SK-N-SH (cell line): ENCODE measurements at regions not wholly inside any gene's neighbourhood (a gene's known extent, or its start where the extent isn't known, plus 50 kb on each side); places are given as distances from the start of the nearest gene placed in this dataset.

Experiments
- CTCF ChIA-PET: fragments of 300-600, 350-600 bp; formaldehyde crosslinking; extraction: SDS; loops from one replicate; lab custom pipeline; 2021; lab: Yijun Ruan, JAX
- POLR2A ChIA-PET: fragments of 350-600 bp; sonication (Branson Sonifier 250); formaldehyde crosslinking; extraction: SDS; loops from one replicate; lab custom pipeline; 2020; ENCODE audit warnings: antibody characterized with exemption, inconsistent platforms; lab: Yijun Ruan, JAX
- DNase-seq: peaks from one replicate; pipeline ENCODE4 v3.0.0; 2012
- H2AFZ ChIP-seq: fragments of 200-600 bp; sonication (generic); 2 replicates; pipeline ENCODE4 v1.8.1; 2016; ENCODE audit warnings: antibody characterized with exemption, mild to moderate bottlenecking, low read depth
- H3F3A ChIP-seq: fragments of 200-600 bp; sonication (generic); replicated peaks from 2 replicates; pipeline ENCODE3; 2016; ENCODE audit warnings: antibody characterized with exemption, mild to moderate bottlenecking; ENCODE audit not compliant: insufficient read depth
- H3K27ac ChIP-seq, 2 experiments: fragments of 200-500 bp in 1 of 2; fragments of 200-600 bp in 1 of 2; sonication (Bioruptor generic) in 1 of 2; sonication (generic), shearing (Covaris generic) in 1 of 2; 2 replicates each; pipeline versions ENCODE4 v1.5.1 to v1.6.1; 2014 to 2016; ENCODE audit warnings: low read depth in 2 of 2, inconsistent platforms in 1 of 2, low read length in 1 of 2, mild to moderate bottlenecking in 1 of 2, mixed read lengths in 1 of 2
- H3K27me3 ChIP-seq: fragments of 200-600 bp; sonication (generic), shearing (Covaris generic); 2 replicates; pipeline ENCODE4 v1.6.1; 2016; ENCODE audit warnings: mixed run types; ENCODE audit not compliant: insufficient read depth
- H3K36me3 ChIP-seq, 2 experiments: fragments of 200-500 bp in 1 of 2; fragments of 200-600 bp in 1 of 2; sonication (Bioruptor generic) in 1 of 2; sonication (generic) in 1 of 2; replicated peaks in 1 of 2; 2 replicates each; pipeline versions ENCODE3 to v1.5.1; 2014 to 2016; ENCODE audit warnings: low read length in 1 of 2, mild to moderate bottlenecking in 1 of 2; ENCODE audit not compliant: insufficient read depth in 2 of 2, control insufficient read depth in 1 of 2
- H3K4me1 ChIP-seq, 2 experiments: fragments of 200-500 bp in 1 of 2; fragments of 200-600 bp in 1 of 2; sonication (Bioruptor generic) in 1 of 2; sonication (generic), shearing (Covaris generic) in 1 of 2; 2 replicates each; pipeline versions ENCODE4 v1.5.1 to v1.6.1; 2014 to 2016; ENCODE audit warnings: low read depth in 1 of 2, low read length in 1 of 2, mixed run types in 1 of 2; ENCODE audit not compliant: insufficient read depth in 2 of 2, control insufficient read depth in 1 of 2
- H3K4me2 ChIP-seq: fragments of 200-600 bp; sonication (generic), shearing (Covaris generic); 2 replicates; pipeline ENCODE4 v1.6.1; 2017; ENCODE audit warnings: mixed run types
- H3K4me3 ChIP-seq, 2 experiments: fragments of 200-500 bp in 1 of 2; fragments of 200-600 bp in 1 of 2; sonication (Bioruptor generic) in 1 of 2; sonication (generic), shearing (Covaris generic) in 1 of 2; 2 replicates each; pipeline versions ENCODE4 v1.5.1 to v1.8.1; 2014 to 2016; ENCODE audit warnings: low read depth in 2 of 2, inconsistent platforms in 1 of 2, low read length in 1 of 2, mild to moderate bottlenecking in 1 of 2, mixed read lengths in 1 of 2, moderate library complexity in 1 of 2
- H3K79me2 ChIP-seq: fragments of 200-600 bp; sonication (generic); 2 replicates; pipeline ENCODE4 v1.8.1; 2017; ENCODE audit warnings: mild to moderate bottlenecking; ENCODE audit not compliant: insufficient read depth
- H3K9ac ChIP-seq: fragments of 200-600 bp; sonication (generic); 2 replicates; pipeline ENCODE4 v1.6.1; 2017; ENCODE audit warnings: mixed run types
- H3K9me2 ChIP-seq: fragments of 200-600 bp; sonication (generic); 2 replicates; pipeline ENCODE4 v1.6.1; 2017; ENCODE audit warnings: mixed run types
- H3K9me3 ChIP-seq: fragments of 200-600 bp; sonication (generic); 2 replicates; pipeline ENCODE4 v1.6.1; 2017; ENCODE audit warnings: mixed run types, mild to moderate bottlenecking, moderate library complexity
- H4K20me1 ChIP-seq: fragments of 200-600 bp; sonication (generic); 2 replicates; pipeline ENCODE4 v1.6.1; 2017; ENCODE audit warnings: mild to moderate bottlenecking, mixed run types; ENCODE audit not compliant: insufficient read depth
- FOSL2 ChIP-seq: IDR thresholded peaks from 2 replicates; pipeline ENCODE4 v1.4.0; 2012; ENCODE audit warnings: low read depth, mild to moderate bottlenecking, moderate library complexity, borderline replicate concordance
- FOXJ3 ChIP-seq: sonication (generic); formaldehyde crosslinking; IDR thresholded peaks from 2 replicates; pipeline ENCODE4 v1.5.1; 2020; ENCODE audit warnings: mild to moderate bottlenecking, missing genetic modification reagents
- GATA2 ChIP-seq: sonication (generic); formaldehyde crosslinking; IDR thresholded peaks from 2 replicates; pipeline ENCODE4 v1.5.0; 2020; ENCODE audit warnings: mild to moderate bottlenecking, missing genetic modification reagents
- JUND ChIP-seq: IDR thresholded peaks from 2 replicates; pipeline ENCODE4 v1.4.0; 2012
- NFIC ChIP-seq: IDR thresholded peaks from 2 replicates; pipeline ENCODE4 v1.4.0; 2012; ENCODE audit warnings: borderline replicate concordance
- POLR2AphosphoS5 ChIP-seq: IDR thresholded peaks from 2 replicates; pipeline ENCODE4 v1.6.1; 2012; ENCODE audit warnings: low read depth, low read length
- RAD21 ChIP-seq: IDR thresholded peaks from 2 replicates; pipeline ENCODE4 v1.6.1; 2012; ENCODE audit warnings: mild to moderate bottlenecking, low read length
- SIN3A ChIP-seq: IDR thresholded peaks from 2 replicates; pipeline ENCODE4 v1.6.1; 2012; ENCODE audit warnings: low read depth, mild to moderate bottlenecking, low read length, moderate library complexity, borderline replicate concordance
- SMC3 ChIP-seq: IDR thresholded peaks from 2 replicates; pipeline ENCODE4 v1.6.1; 2012; ENCODE audit warnings: low read depth, low read length, improper control_type of control experiment
- TEAD4 ChIP-seq: IDR thresholded peaks from 2 replicates; pipeline ENCODE4 v1.4.0; 2012; ENCODE audit warnings: mild to moderate bottlenecking, borderline replicate concordance; ENCODE audit not compliant: insufficient read depth
- USF1 ChIP-seq: IDR thresholded peaks from 2 replicates; pipeline ENCODE4 v1.4.0; 2012; ENCODE audit warnings: low read depth, borderline replicate concordance
- USF2 ChIP-seq: fragments of 150-350 bp; IDR thresholded peaks from 2 replicates; pipeline ENCODE4 v1.6.1; 2017; ENCODE audit warnings: antibody characterized with exemption, low read length, low read depth, borderline replicate concordance
- ZBTB33 ChIP-seq: IDR thresholded peaks from 2 replicates; pipeline ENCODE4 v1.4.0; 2012; ENCODE audit warnings: low read depth, borderline replicate concordance
- WGBS: methylation state at CpG from one replicate; pipeline ENCODE4 v1.1.6; 2017; ENCODE audit warnings: low lambda C conversion rate; 5-methylcytosine and 5-hydroxymethylcytosine counted together

- no peak for TF ChIP-seq USF1
- TF ChIP-seq FOSL2 = no peak
- TF ChIP-seq NFIC = no peak
- TF ChIP-seq SIN3A = no peak
- TF ChIP-seq SMC3 = no peak
- TF ChIP-seq USF2 = no peak
- TF ChIP-seq ZBTB33 = no peak
- TF ChIP-seq RAD21 = no peak
- no peak for TF ChIP-seq FOXJ3
- Histone ChIP-seq H3K4me1 (no peaks in the 10 kb centered on the region), H3K9ac (no peak overlapping the region), H3K4me2 (no peak overlapping the region), H3K36me3 (no peaks in the 10 kb centered on the region), H4K20me1 (no peaks in the 10 kb centered on the region), H3F3A (no peaks in the 10 kb centered on the region), H3K27ac (no peak overlapping the region), H3K27me3 (no peaks in the 10 kb centered on the region; the same call in 1 of the 2 replicates), H3K79me2 (no peaks in the 10 kb centered on the region), H2AFZ (no peak overlapping the region), H3K9me2 (no peaks in the 10 kb centered on the region), H3K4me3 (no peak overlapping the region), H3K9me3 (no peaks in the 10 kb centered on the region)
- no peak for DNase-seq
- ChIA-PET CTCF (no interaction called here), POLR2A (no interaction called here)
- 8% methylated on average over 4 of the region's 4 CpGs for WGBS
These were observed 96.3 kb upstream of the TAC1 start for GRCh38 chr7:97635622-97636021.

- Histone ChIP-seq H3K4me3 (no peak overlapping the region), H2AFZ (no peak overlapping the region), H3K4me2 (no peak overlapping the region), H3K27me3 (no peaks in the 10 kb centered on the region; the same call in 1 of the 2 replicates), H3K9me3 (no peaks in the 10 kb centered on the region), H3K79me2 (no peaks in the 10 kb centered on the region), H3K27ac (no peak overlapping the region), H4K20me1 (no peaks in the 10 kb centered on the region), H3K4me1 (no peaks in the 10 kb centered on the region), H3K9ac (no peak overlapping the region), H3K9me2 (no peaks in the 10 kb centered on the region), H3K36me3 (no peaks in the 10 kb centered on the region), H3F3A (no peaks in the 10 kb centered on the region)
- TF ChIP-seq JUND (no peak), GATA2 (CRISPR knock-in tag) (no peak), USF1 (no peak), TEAD4 (no peak), POLR2AphosphoS5 (no peak)
- ChIA-PET POLR2A (no interaction called here), CTCF (no interaction called here)
- DNase-seq = no peak
These were observed 92.8 kb upstream of the TAC1 start for GRCh38 chr7:97639036-97639435.
